Gastroesophageal sphincter (tissue), 2 donors: ENCODE measurements at regions not wholly inside any gene's neighbourhood (a gene's known extent, or its start where the extent isn't known, plus 50 kb on each side); places are given as distances from the start of the nearest gene placed in this dataset.

Experiments used
- EP300 ChIP-seq: sonication (generic); formaldehyde crosslinking; IDR thresholded peaks from one replicate; pipeline ENCODE4 v1.6.1; 2017; ENCODE audit warnings: antibody characterized with exemption, mild to moderate bottlenecking
- POLR2A ChIP-seq, 2 donors: fragments of 450-650 bp; IDR thresholded peaks; one replicate each; pipeline ENCODE4 v1.6.1; 2017; ENCODE audit warnings: antibody characterized with exemption in 2 of 2, mild to moderate bottlenecking in 2 of 2, moderate library complexity in 1 of 2

- TF ChIP-seq EP300, result no peak
- TF ChIP-seq POLR2A (IDR thresholded peaks at IDR 0.05), result no peak
These were observed 103.3 kb upstream of the USP29 start for GRCh38 chr19:57016491-57016890.
